ENCODE measurements at regions not wholly inside any gene's neighbourhood (a gene's known extent, or its start where the extent isn't known, plus 50 kb on each side); places are given as distances from the start of the nearest gene placed in this dataset.
"Not testable (repeated sequence)": the region's sequence is repeated elsewhere in the genome, so short reads cannot be mapped to it uniquely, and the experiment has no call there.

- DNase-seq: no peak
Observed at GRCh38 chr5:100641833-100642232, 106.7 kb downstream of the FAM174A start.

GRCh38 chr5:100643473-100643872, 108.3 kb downstream of the FAM174A start:
- DNase-seq: peak; percentile 0

GRCh38 chr5:100644185-100644584, 109.0 kb downstream of the FAM174A start:
- DNase-seq: no peak

- no peak for DNase-seq
Observed at GRCh38 chr5:100644776-100645175, 109.6 kb downstream of the FAM174A start.

GRCh38 chr5:100646011-100646410, 110.8 kb downstream of the FAM174A start:
- DNase-seq: no peak

GRCh38 chr5:100646691-100647090, 111.5 kb downstream of the FAM174A start:
- DNase-seq: no peak

- DNase-seq: peak; percentile 43
Observed at GRCh38 chr5:100647461-100648230, 112.5 kb downstream of the FAM174A start.

GRCh38 chr5:100654895-100655294, 119.7 kb downstream of the FAM174A start:
- DNase-seq: no peak

- not testable (repeated sequence) for DNase-seq
Observed at GRCh38 chr5:100656771-100657170, 121.6 kb downstream of the FAM174A start.

GRCh38 chr5:100659080-100659795, 124.1 kb downstream of the FAM174A start:
- DNase-seq: no peak

GRCh38 chr5:100664140-100664539, 129.0 kb downstream of the FAM174A start:
- DNase-seq: no peak

GRCh38 chr5:100667161-100667630, 132.0 kb downstream of the FAM174A start:
- DNase-seq: no peak

GRCh38 chr5:100668511-100668910, 133.3 kb downstream of the FAM174A start:
- no peak for DNase-seq

- peak; percentile 90 for DNase-seq
Observed at GRCh38 chr5:100676817-100677631, 141.8 kb downstream of the FAM174A start.

GRCh38 chr5:100682625-100683024, 147.5 kb downstream of the FAM174A start:
- no peak for DNase-seq

- DNase-seq: no peak
Observed at GRCh38 chr5:100683881-100684280, 148.7 kb downstream of the FAM174A start.

- DNase-seq: not testable (repeated sequence)
Observed at GRCh38 chr5:100685122-100685521, 149.9 kb downstream of the FAM174A start.

GRCh38 chr5:100688834-100689233, 153.7 kb downstream of the FAM174A start:
- not testable (repeated sequence) for DNase-seq

GRCh38 chr5:100690036-100690560, 154.9 kb downstream of the FAM174A start:
- no peak for DNase-seq

GRCh38 chr5:100691085-100691484, 155.9 kb downstream of the FAM174A start:
- no peak for DNase-seq

- no peak for DNase-seq
Observed at GRCh38 chr5:100691548-100691947, 156.4 kb downstream of the FAM174A start.

- DNase-seq: no peak
Observed at GRCh38 chr5:100693481-100693880, 158.3 kb downstream of the FAM174A start.

GRCh38 chr5:100694100-100694499, 158.9 kb downstream of the FAM174A start:
- no peak for DNase-seq

All from DMS153 (cell line).